GM23338 (cell line): ENCODE measurements at regions not wholly inside any gene's neighbourhood (a gene's known extent, or its start where the extent isn't known, plus 50 kb on each side); places are given as distances from the start of the nearest gene placed in this dataset.

Source experiments
- ATAC-seq: fragments of 200-7000 bp; cut with Tn5 transposase; 3 replicates; pipeline ENCODE4 v1.9.1; 2020
- DNase-seq: peaks from one replicate; pipeline ENCODE4 v3.0.0-alpha.2; 2015; ENCODE audit warnings: low spot score
- H2AFZ ChIP-seq: fragments of 200-600 bp; sonication (generic); 2 replicates; pipeline ENCODE4 v1.8.0; 2016; ENCODE audit warnings: antibody characterized with exemption, mild to moderate bottlenecking, moderate library complexity
- H3F3A ChIP-seq: fragments of 200-600 bp; sonication (generic); replicated peaks from 2 replicates; pipeline ENCODE4 v1.8.0; 2017; ENCODE audit warnings: antibody characterized with exemption, mixed run types, low read depth
- H3K27ac ChIP-seq: fragments of 200-600 bp; sonication (generic); 2 replicates; pipeline ENCODE4 v1.6.1; 2016; ENCODE audit warnings: low read depth
- H3K27me3 ChIP-seq: fragments of 200-600 bp; sonication (generic); 2 replicates; pipeline ENCODE4 v1.8.0; 2016; ENCODE audit warnings: mild to moderate bottlenecking, mixed run types, moderate library complexity; ENCODE audit not compliant: insufficient read depth
- H3K36me3 ChIP-seq: fragments of 200-600 bp; sonication (generic); 2 replicates; pipeline ENCODE4 v1.8.0; 2016; ENCODE audit warnings: mild to moderate bottlenecking; ENCODE audit not compliant: insufficient read depth
- H3K4me1 ChIP-seq: fragments of 200-600 bp; sonication (generic); 2 replicates; pipeline ENCODE4 v1.8.0; 2016; ENCODE audit warnings: mild to moderate bottlenecking, moderate library complexity; ENCODE audit not compliant: insufficient read depth
- H3K4me2 ChIP-seq: fragments of 200-600 bp; sonication (generic); 2 replicates; pipeline ENCODE4 v1.7.1; 2017; ENCODE audit warnings: mixed run types
- H3K4me3 ChIP-seq: fragments of 200-600 bp; sonication (generic); 2 replicates; pipeline ENCODE4 v1.6.1; 2016; ENCODE audit warnings: mixed run types
- H3K79me2 ChIP-seq: fragments of 200-600 bp; sonication (generic); replicated peaks from 2 replicates; pipeline ENCODE4 v1.8.0; 2017; ENCODE audit warnings: mild to moderate bottlenecking; ENCODE audit not compliant: insufficient read depth
- H3K9me2 ChIP-seq: fragments of 200-600 bp; sonication (generic); 2 replicates; pipeline ENCODE4 v1.8.0; 2017; ENCODE audit not compliant: insufficient read depth
- H4K20me1 ChIP-seq: fragments of 200-600 bp; sonication (generic); replicated peaks from 2 replicates; pipeline ENCODE4 v1.8.0; 2017; ENCODE audit warnings: mild to moderate bottlenecking; ENCODE audit not compliant: insufficient read depth
- H3K27ac Mint-ChIP-seq: 2 replicates; pipeline ENCODE4 v1.8.0; 2020; ENCODE audit warnings: inconsistent platforms, mild to moderate bottlenecking, moderate library complexity, mixed read lengths
- H3K27me3 Mint-ChIP-seq: 3 replicates; pipeline ENCODE4 v1.8.0; 2022; ENCODE audit warnings: low read depth, mild to moderate bottlenecking, moderate library complexity, mixed read lengths, inconsistent platforms; ENCODE audit not compliant: insufficient read depth, poor library complexity
- H3K36me3 Mint-ChIP-seq: 3 replicates; pipeline ENCODE4 v1.8.0; 2021; ENCODE audit warnings: low read depth, mild to moderate bottlenecking, inconsistent platforms, moderate library complexity, mixed read lengths
- H3K4me1 Mint-ChIP-seq: 3 replicates; pipeline ENCODE4 v1.8.0; 2020; ENCODE audit warnings: mild to moderate bottlenecking, inconsistent platforms, mixed read lengths
- H3K4me3 Mint-ChIP-seq: 3 replicates; pipeline ENCODE4 v1.8.0; 2021; ENCODE audit warnings: moderate library complexity, mild to moderate bottlenecking, inconsistent platforms, mixed read lengths
- H3K9me3 Mint-ChIP-seq: 3 replicates; pipeline ENCODE4 v1.8.0; 2020; ENCODE audit warnings: moderate library complexity, mild to moderate bottlenecking, inconsistent platforms, mixed read lengths
- EZH2 ChIP-seq: fragments of 200-600 bp; sonication (generic); IDR thresholded peaks from one replicate; pipeline ENCODE4 v1.8.0; 2017; ENCODE audit warnings: antibody characterized with exemption, mild to moderate bottlenecking, low read depth; ENCODE audit not compliant: unreplicated experiment
- EZH2phosphoT487 ChIP-seq: fragments of 200-600 bp; sonication (generic); IDR thresholded peaks from one replicate; pipeline ENCODE4 v1.8.1; 2018; ENCODE audit warnings: antibody characterized with exemption; ENCODE audit not compliant: unreplicated experiment
- JUNB ChIP-seq: IDR thresholded peaks from one replicate; pipeline ENCODE4 v1.6.1; 2016; ENCODE audit warnings: antibody characterized with exemption; ENCODE audit not compliant: unreplicated experiment
- NANOG ChIP-seq: IDR thresholded peaks from 2 replicates; pipeline ENCODE4 v1.6.1; 2016; ENCODE audit warnings: antibody characterized with exemption, borderline replicate concordance
- ZNF114 ChIP-seq: fragments of 250-450 bp; sonication (Bioruptor Pico); IDR thresholded peaks from 2 replicates; pipeline ENCODE4 v1.5.0; 2020; ENCODE audit warnings: mild to moderate bottlenecking, moderate library complexity
- ZNF331 ChIP-seq: fragments of 250-450 bp; sonication (Bioruptor Pico); IDR thresholded peaks from 2 replicates; pipeline ENCODE4 v1.5.0; 2020; ENCODE audit warnings: low read depth, mild to moderate bottlenecking, moderate library complexity
- TF ChIP-seq, protein P1 (sequence below): IDR thresholded peaks from one replicate; pipeline ENCODE4 v1.6.1; 2018; ENCODE audit warnings: antibody characterized with exemption; ENCODE audit not compliant: unreplicated experiment
- TF ChIP-seq, protein P2 (sequence below): fragments of 250-450 bp; sonication (Bioruptor Pico); IDR thresholded peaks from 2 replicates; pipeline ENCODE4 v1.5.0; 2020; ENCODE audit warnings: mild to moderate bottlenecking, moderate library complexity
- TF ChIP-seq, protein P3 (sequence below), 2 experiments: fragments of 200-600 bp in 1 of 2; sonication (generic) in 1 of 2; conservative IDR thresholded peaks; 2 replicates each; pipeline versions ENCODE4 v1.5.1 to v1.6.1; 2016 to 2017; ENCODE audit warnings: antibody characterized with exemption in 2 of 2, low read depth in 2 of 2, mild to moderate bottlenecking in 2 of 2, moderate library complexity in 1 of 2

DNA sequence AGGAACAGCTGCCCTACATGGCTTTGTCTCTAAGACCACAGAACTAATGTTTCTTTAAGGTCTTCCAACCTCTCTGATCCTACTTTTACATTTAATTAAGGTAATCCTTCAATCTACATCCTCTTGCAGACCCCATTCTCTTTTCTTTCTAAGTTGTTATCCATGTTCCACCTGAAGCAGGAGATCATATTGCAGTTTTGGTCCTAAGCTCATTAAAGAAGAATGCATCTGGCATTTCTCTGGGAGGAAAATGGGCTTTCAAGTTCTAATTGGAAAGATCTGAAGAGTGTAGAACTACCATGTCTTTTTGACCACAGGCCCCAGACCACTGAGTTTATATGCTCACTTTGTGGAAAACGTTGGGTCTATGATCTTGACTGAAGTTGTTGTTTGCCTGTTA is 111.2 kb downstream of the SEM1 start:
- ATAC-seq (no peak), DNase-seq (no peak)
- no peaks in the 10 kb centered on the region for H3K36me3 Mint-ChIP-seq
- H3K27ac ChIP-seq: no peak overlapping the region
- H3K79me2 ChIP-seq: no peaks in the 10 kb centered on the region
- H3K27me3 Mint-ChIP-seq: peaks cover 4% of the 10 kb centered on the region
- no peak overlapping the region for H3K4me3 Mint-ChIP-seq
- no peak overlapping the region for H3K4me3 ChIP-seq
- H3K36me3 ChIP-seq: no peaks in the 10 kb centered on the region
- H3K27me3 ChIP-seq: no peaks in the 10 kb centered on the region
- H2AFZ ChIP-seq: no peak overlapping the region
- no peaks in the 10 kb centered on the region for H4K20me1 ChIP-seq
- TF ChIP-seq EZH2phosphoT487: no peak
- TF ChIP-seq ZNF331 (CRISPR knock-in tag): no peak
- TF ChIP-seq JUNB: no peak
- TF ChIP-seq EZH2: no peak
- TF ChIP-seq, protein P1, sequence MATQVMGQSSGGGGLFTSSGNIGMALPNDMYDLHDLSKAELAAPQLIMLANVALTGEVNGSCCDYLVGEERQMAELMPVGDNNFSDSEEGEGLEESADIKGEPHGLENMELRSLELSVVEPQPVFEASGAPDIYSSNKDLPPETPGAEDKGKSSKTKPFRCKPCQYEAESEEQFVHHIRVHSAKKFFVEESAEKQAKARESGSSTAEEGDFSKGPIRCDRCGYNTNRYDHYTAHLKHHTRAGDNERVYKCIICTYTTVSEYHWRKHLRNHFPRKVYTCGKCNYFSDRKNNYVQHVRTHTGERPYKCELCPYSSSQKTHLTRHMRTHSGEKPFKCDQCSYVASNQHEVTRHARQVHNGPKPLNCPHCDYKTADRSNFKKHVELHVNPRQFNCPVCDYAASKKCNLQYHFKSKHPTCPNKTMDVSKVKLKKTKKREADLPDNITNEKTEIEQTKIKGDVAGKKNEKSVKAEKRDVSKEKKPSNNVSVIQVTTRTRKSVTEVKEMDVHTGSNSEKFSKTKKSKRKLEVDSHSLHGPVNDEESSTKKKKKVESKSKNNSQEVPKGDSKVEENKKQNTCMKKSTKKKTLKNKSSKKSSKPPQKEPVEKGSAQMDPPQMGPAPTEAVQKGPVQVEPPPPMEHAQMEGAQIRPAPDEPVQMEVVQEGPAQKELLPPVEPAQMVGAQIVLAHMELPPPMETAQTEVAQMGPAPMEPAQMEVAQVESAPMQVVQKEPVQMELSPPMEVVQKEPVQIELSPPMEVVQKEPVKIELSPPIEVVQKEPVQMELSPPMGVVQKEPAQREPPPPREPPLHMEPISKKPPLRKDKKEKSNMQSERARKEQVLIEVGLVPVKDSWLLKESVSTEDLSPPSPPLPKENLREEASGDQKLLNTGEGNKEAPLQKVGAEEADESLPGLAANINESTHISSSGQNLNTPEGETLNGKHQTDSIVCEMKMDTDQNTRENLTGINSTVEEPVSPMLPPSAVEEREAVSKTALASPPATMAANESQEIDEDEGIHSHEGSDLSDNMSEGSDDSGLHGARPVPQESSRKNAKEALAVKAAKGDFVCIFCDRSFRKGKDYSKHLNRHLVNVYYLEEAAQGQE: no peak
- TF ChIP-seq, protein P2, sequence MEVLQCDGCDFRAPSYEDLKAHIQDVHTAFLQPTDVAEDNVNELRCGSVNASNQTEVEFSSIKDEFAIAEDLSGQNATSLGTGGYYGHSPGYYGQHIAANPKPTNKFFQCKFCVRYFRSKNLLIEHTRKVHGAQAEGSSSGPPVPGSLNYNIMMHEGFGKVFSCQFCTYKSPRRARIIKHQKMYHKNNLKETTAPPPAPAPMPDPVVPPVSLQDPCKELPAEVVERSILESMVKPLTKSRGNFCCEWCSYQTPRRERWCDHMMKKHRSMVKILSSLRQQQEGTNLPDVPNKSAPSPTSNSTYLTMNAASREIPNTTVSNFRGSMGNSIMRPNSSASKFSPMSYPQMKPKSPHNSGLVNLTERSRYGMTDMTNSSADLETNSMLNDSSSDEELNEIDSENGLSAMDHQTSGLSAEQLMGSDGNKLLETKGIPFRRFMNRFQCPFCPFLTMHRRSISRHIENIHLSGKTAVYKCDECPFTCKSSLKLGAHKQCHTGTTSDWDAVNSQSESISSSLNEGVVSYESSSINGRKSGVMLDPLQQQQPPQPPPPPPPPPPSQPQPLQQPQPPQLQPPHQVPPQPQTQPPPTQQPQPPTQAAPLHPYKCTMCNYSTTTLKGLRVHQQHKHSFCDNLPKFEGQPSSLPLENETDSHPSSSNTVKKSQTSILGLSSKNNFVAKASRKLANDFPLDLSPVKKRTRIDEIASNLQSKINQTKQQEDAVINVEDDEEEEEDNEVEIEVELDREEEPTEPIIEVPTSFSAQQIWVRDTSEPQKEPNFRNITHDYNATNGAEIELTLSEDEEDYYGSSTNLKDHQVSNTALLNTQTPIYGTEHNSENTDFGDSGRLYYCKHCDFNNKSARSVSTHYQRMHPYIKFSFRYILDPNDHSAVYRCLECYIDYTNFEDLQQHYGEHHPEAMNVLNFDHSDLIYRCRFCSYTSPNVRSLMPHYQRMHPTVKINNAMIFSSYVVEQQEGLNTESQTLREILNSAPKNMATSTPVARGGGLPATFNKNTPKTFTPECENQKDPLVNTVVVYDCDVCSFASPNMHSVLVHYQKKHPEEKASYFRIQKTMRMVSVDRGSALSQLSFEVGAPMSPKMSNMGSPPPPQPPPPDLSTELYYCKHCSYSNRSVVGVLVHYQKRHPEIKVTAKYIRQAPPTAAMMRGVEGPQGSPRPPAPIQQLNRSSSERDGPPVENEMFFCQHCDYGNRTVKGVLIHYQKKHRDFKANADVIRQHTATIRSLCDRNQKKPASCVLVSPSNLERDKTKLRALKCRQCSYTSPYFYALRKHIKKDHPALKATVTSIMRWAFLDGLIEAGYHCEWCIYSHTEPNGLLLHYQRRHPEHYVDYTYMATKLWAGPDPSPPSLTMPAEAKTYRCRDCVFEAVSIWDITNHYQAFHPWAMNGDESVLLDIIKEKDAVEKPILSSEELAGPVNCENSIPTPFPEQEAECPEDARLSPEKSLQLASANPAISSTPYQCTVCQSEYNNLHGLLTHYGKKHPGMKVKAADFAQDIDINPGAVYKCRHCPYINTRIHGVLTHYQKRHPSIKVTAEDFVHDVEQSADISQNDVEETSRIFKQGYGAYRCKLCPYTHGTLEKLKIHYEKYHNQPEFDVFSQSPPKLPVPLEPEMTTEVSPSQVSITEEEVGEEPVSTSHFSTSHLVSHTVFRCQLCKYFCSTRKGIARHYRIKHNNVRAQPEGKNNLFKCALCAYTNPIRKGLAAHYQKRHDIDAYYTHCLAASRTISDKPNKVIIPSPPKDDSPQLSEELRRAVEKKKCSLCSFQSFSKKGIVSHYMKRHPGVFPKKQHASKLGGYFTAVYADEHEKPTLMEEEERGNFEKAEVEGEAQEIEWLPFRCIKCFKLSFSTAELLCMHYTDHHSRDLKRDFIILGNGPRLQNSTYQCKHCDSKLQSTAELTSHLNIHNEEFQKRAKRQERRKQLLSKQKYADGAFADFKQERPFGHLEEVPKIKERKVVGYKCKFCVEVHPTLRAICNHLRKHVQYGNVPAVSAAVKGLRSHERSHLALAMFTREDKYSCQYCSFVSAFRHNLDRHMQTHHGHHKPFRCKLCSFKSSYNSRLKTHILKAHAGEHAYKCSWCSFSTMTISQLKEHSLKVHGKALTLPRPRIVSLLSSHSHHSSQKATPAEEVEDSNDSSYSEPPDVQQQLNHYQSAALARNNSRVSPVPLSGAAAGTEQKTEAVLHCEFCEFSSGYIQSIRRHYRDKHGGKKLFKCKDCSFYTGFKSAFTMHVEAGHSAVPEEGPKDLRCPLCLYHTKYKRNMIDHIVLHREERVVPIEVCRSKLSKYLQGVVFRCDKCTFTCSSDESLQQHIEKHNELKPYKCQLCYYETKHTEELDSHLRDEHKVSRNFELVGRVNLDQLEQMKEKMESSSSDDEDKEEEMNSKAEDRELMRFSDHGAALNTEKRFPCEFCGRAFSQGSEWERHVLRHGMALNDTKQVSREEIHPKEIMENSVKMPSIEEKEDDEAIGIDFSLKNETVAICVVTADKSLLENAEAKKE (CRISPR knock-in tag): no peak
- no peak for TF ChIP-seq NANOG
- TF ChIP-seq, protein P3, sequence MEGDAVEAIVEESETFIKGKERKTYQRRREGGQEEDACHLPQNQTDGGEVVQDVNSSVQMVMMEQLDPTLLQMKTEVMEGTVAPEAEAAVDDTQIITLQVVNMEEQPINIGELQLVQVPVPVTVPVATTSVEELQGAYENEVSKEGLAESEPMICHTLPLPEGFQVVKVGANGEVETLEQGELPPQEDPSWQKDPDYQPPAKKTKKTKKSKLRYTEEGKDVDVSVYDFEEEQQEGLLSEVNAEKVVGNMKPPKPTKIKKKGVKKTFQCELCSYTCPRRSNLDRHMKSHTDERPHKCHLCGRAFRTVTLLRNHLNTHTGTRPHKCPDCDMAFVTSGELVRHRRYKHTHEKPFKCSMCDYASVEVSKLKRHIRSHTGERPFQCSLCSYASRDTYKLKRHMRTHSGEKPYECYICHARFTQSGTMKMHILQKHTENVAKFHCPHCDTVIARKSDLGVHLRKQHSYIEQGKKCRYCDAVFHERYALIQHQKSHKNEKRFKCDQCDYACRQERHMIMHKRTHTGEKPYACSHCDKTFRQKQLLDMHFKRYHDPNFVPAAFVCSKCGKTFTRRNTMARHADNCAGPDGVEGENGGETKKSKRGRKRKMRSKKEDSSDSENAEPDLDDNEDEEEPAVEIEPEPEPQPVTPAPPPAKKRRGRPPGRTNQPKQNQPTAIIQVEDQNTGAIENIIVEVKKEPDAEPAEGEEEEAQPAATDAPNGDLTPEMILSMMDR (conservative IDR thresholded peaks at IDR 0.05; ENCODE audit: low read depth in 2 of 2): no peak
- TF ChIP-seq ZNF114 (CRISPR knock-in tag): no peak
- H3K4me2 ChIP-seq: no peak overlapping the region
- H3K9me3 Mint-ChIP-seq: no peaks in the 10 kb centered on the region
- H3K9me2 ChIP-seq: no peaks in the 10 kb centered on the region
- peaks cover 37% of the 10 kb centered on the region for H3K4me1 Mint-ChIP-seq
- peaks cover 22% of the 10 kb centered on the region for H3K4me1 ChIP-seq
- no peaks in the 10 kb centered on the region for H3F3A ChIP-seq
- H3K27ac Mint-ChIP-seq: no peak overlapping the region
